ENCODE measurements at regions not wholly inside any gene's neighbourhood (a gene's known extent, or its start where the extent isn't known, plus 50 kb on each side); places are given as distances from the start of the nearest gene placed in this dataset.

DNA sequence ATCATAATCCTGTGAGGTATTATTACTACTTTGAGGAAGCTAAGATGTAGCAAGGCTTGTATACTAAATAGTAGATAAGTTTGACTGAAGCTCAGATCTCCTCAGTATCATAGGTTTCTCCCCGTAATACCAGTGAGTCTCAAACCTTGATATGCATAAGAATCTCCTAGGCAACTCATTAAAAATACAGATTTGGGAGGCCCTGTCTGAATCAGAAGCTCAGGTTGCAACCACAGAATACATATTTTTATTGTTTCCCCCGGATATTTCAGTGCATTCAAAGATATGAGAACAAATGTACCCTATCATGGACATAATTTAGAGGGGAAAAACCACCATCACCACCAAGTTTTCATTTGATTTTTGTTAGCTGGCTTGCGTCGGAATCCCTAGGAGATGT is 242.1 kb upstream of the C2CD4B start:
- no peak overlapping the region for H3K4me3 ChIP-seq
- no peaks in the 10 kb centered on the region for H3K9me3 ChIP-seq (ENCODE audit: low read depth)
- H3K27me3 ChIP-seq = no peaks in the 10 kb centered on the region
- H2AFZ ChIP-seq = no peak overlapping the region
- no peak for TF ChIP-seq EZH2phosphoT487 (IDR thresholded peaks at IDR 0.05; ENCODE audit: low read depth, severe bottlenecking, unreplicated experiment)
- TF ChIP-seq, protein P1, sequence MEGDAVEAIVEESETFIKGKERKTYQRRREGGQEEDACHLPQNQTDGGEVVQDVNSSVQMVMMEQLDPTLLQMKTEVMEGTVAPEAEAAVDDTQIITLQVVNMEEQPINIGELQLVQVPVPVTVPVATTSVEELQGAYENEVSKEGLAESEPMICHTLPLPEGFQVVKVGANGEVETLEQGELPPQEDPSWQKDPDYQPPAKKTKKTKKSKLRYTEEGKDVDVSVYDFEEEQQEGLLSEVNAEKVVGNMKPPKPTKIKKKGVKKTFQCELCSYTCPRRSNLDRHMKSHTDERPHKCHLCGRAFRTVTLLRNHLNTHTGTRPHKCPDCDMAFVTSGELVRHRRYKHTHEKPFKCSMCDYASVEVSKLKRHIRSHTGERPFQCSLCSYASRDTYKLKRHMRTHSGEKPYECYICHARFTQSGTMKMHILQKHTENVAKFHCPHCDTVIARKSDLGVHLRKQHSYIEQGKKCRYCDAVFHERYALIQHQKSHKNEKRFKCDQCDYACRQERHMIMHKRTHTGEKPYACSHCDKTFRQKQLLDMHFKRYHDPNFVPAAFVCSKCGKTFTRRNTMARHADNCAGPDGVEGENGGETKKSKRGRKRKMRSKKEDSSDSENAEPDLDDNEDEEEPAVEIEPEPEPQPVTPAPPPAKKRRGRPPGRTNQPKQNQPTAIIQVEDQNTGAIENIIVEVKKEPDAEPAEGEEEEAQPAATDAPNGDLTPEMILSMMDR (IDR thresholded peaks at IDR 0.05; ENCODE audit: poor library complexity) = no peak
- no peak for TF ChIP-seq EZH2 (IDR thresholded peaks at IDR 0.05; ENCODE audit: borderline replicate concordance)
- H3K9me2 ChIP-seq (replicated peaks; ENCODE audit: insufficient read depth) = no peaks in the 10 kb centered on the region
- DNase-seq (ENCODE audit: low spot score) = no peak
- H3K79me2 ChIP-seq = peaks cover 55% of the 10 kb centered on the region
- H3K36me3 ChIP-seq (replicated peaks; ENCODE audit: insufficient read depth, low read depth) = no peaks in the 10 kb centered on the region
- no peaks in the 10 kb centered on the region for H4K20me1 ChIP-seq (ENCODE audit: insufficient read depth, poor library complexity, severe bottlenecking)
- H3K27ac ChIP-seq = no peak overlapping the region
- 90% methylated on average over 4 of the region's 4 CpGs for WGBS (ENCODE audit: low lambda C conversion rate, missing lambda C conversion rate)
- H3K4me2 ChIP-seq = no peak overlapping the region
- H3K4me1 ChIP-seq (ENCODE audit: insufficient read depth) = no peaks in the 10 kb centered on the region

DNA sequence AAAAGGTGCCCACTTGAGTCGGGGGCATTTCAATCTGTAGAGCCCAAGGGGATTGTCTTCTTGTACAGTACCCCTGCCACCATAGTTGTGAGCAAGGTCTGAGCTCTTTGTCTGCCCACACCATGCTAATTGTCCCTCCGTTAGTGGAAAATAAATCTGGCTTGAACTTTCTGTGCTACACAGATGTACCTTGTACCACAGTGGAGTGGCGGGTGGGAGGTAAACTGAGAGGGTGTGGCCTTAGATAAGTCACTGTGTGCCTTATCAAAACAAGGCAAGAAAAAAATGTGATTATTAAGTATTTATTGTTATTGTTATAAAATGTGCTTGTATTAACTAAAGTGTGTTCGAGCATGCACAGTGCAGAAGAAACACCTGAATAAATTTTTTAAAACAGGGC is 242.9 kb upstream of the C2CD4B start:
- DNase-seq (ENCODE audit: low spot score) = no peak
- Histone ChIP-seq H3K36me3 (replicated peaks; ENCODE audit: insufficient read depth, low read depth) (no peaks in the 10 kb centered on the region), H3K4me3 (no peak overlapping the region), H4K20me1 (ENCODE audit: insufficient read depth, poor library complexity, severe bottlenecking) (no peaks in the 10 kb centered on the region), H3K9me2 (replicated peaks; ENCODE audit: insufficient read depth) (no peaks in the 10 kb centered on the region), H3K4me1 (ENCODE audit: insufficient read depth) (no peaks in the 10 kb centered on the region), H3K9me3 (ENCODE audit: low read depth) (no peaks in the 10 kb centered on the region), H2AFZ (no peak overlapping the region), H3K27ac (no peak overlapping the region), H3K79me2 (peaks cover 50% of the 10 kb centered on the region), H3K4me2 (no peak overlapping the region), H3K27me3 (no peaks in the 10 kb centered on the region)
- 80% methylated on average over 4 of the region's 4 CpGs for WGBS (ENCODE audit: low lambda C conversion rate, missing lambda C conversion rate)
- TF ChIP-seq EZH2 (IDR thresholded peaks at IDR 0.05; ENCODE audit: borderline replicate concordance) (no peak), EZH2phosphoT487 (IDR thresholded peaks at IDR 0.05; ENCODE audit: low read depth, severe bottlenecking, unreplicated experiment) (no peak)
- TF ChIP-seq, protein P1 (IDR thresholded peaks at IDR 0.05; ENCODE audit: poor library complexity) = no peak

DNA sequence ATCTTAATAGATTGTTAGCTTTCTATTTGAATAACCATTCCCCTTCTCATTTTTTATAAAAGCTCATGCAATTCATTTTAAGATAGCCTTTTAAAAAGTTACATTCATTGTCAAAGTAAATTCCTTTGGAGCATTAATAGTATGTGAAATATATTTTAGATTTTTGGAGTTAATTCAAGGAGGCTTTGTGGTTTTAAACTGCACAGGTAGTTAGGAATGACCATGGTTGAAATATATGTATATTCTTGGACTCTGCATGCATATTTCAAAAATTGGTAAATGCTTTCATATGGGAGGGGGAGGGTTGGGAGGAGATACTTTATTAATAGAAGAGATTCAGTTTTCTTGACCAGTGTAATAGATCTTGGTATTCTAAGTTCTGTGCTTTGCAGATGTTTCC is 244.4 kb upstream of the C2CD4B start:
- H3K4me2 ChIP-seq = no peak overlapping the region
- H4K20me1 ChIP-seq (ENCODE audit: insufficient read depth, poor library complexity, severe bottlenecking) = no peaks in the 10 kb centered on the region
- no peaks in the 10 kb centered on the region for H3K27me3 ChIP-seq
- no peak overlapping the region for H3K4me3 ChIP-seq
- no peaks in the 10 kb centered on the region for H3K36me3 ChIP-seq (replicated peaks; ENCODE audit: insufficient read depth, low read depth)
- no peaks in the 10 kb centered on the region for H3K9me2 ChIP-seq (replicated peaks; ENCODE audit: insufficient read depth)
- no peaks in the 10 kb centered on the region for H3K9me3 ChIP-seq (ENCODE audit: low read depth)
- peaks cover 51% of the 10 kb centered on the region for H3K79me2 ChIP-seq
- TF ChIP-seq EZH2 (IDR thresholded peaks at IDR 0.05; ENCODE audit: borderline replicate concordance) = no peak
- TF ChIP-seq, protein P1 (IDR thresholded peaks at IDR 0.05; ENCODE audit: poor library complexity) = no peak
- TF ChIP-seq EZH2phosphoT487 (IDR thresholded peaks at IDR 0.05; ENCODE audit: low read depth, severe bottlenecking, unreplicated experiment) = no peak
- H3K27ac ChIP-seq = no peak overlapping the region
- H2AFZ ChIP-seq = no peak overlapping the region
- DNase-seq (ENCODE audit: low spot score) = no peak
- no peaks in the 10 kb centered on the region for H3K4me1 ChIP-seq (ENCODE audit: insufficient read depth)

DNA sequence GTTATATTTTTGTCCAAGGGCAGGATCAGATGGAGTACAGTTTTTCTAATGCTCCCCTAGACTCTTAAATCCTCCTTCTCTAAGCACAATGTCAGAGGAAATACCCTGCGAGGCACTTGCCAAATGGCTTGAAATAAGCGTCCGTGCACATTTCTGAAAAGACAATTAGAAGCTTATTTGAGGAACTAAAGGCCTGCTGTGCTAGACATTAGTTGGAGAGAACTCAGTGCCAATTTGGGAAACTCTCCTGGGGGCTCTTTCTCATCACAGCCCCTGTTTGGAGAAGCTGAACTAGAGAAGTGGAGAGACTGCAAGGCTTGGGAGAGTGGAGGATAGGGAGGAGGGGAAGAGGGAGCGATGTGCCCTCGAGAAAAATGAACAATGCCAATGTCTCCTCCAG is 247.6 kb upstream of the C2CD4B start:
- Histone ChIP-seq H3K9me2 (replicated peaks; ENCODE audit: insufficient read depth) (no peaks in the 10 kb centered on the region), H3K4me1 (ENCODE audit: insufficient read depth) (peaks cover 5% of the 10 kb centered on the region), H3K79me2 (peaks cover 77% of the 10 kb centered on the region), H3K36me3 (replicated peaks; ENCODE audit: insufficient read depth, low read depth) (no peaks in the 10 kb centered on the region), H3K4me3 (no peak overlapping the region), H3K4me2 (no peak overlapping the region), H3K9me3 (ENCODE audit: low read depth) (no peaks in the 10 kb centered on the region), H3K27me3 (no peaks in the 10 kb centered on the region), H2AFZ (no peak overlapping the region), H3K27ac (no peak overlapping the region), H4K20me1 (ENCODE audit: insufficient read depth, poor library complexity, severe bottlenecking) (no peaks in the 10 kb centered on the region)
- 65% methylated on average over 5 of the region's 5 CpGs for WGBS (ENCODE audit: low lambda C conversion rate, missing lambda C conversion rate)
- DNase-seq (ENCODE audit: low spot score) = no peak
- TF ChIP-seq, protein P1 (IDR thresholded peaks at IDR 0.05; ENCODE audit: poor library complexity) = no peak
- no peak for TF ChIP-seq EZH2 (IDR thresholded peaks at IDR 0.05; ENCODE audit: borderline replicate concordance)
- TF ChIP-seq EZH2phosphoT487 (IDR thresholded peaks at IDR 0.05; ENCODE audit: low read depth, severe bottlenecking, unreplicated experiment) = no peak
